ENCODE measurements at regions not wholly inside any gene's neighbourhood (a gene's known extent, or its start where the extent isn't known, plus 50 kb on each side); places are given as distances from the start of the nearest gene placed in this dataset.

- Histone ChIP-seq H3K4me2 (ENCODE audit: low read depth, low read length) (no peak overlapping the region), H2BK15ac (ENCODE audit: low read depth, low read length) (peak overlapping the region; percentile 78; the same call in 1 of the 3 replicates), H3K79me1 (ENCODE audit: low read depth in 1 of 2, low read length in 2 of 2) (no peaks in the 10 kb centered on the region), H2BK5ac (ENCODE audit: low read depth, low read length, poor library complexity, severe bottlenecking) (no peak overlapping the region), H3K18ac (ENCODE audit: low read depth, low read length) (peak overlapping the region; percentile 57), H2BK120ac (ENCODE audit: low read depth, low read length) (peak overlapping the region; percentile 71; the same call in 1 of the 2 replicates), H2AFZ (replicated peaks; ENCODE audit: low read length, poor library complexity) (no peak overlapping the region), H3K4ac (ENCODE audit: low read depth, low read length) (peak overlapping the region; percentile 46; the same call in 1 of the 2 replicates), H4K5ac (ENCODE audit: low read depth, low read length) (peak overlapping the region; percentile 67), H3K4me1 (ENCODE audit: control insufficient read depth, insufficient read depth, low read length) (peaks cover 22% of the 10 kb centered on the region), H4K8ac (ENCODE audit: low read depth in 2 of 2, low read length in 2 of 2) (peak overlapping the region in 1 of 2 experiments; percentile 65; a peak in 1 of 4 replicates), H2BK20ac (ENCODE audit: low read depth, low read length) (peak overlapping the region; percentile 35), H3K9me3 (ENCODE audit: control insufficient read depth, insufficient read depth, low read length) (no peaks in the 10 kb centered on the region), H3K9me1 (ENCODE audit: insufficient read depth, low read length) (peaks cover 11% of the 10 kb centered on the region), H3K36me3 (ENCODE audit: control insufficient read depth, insufficient read depth, low read length) (no peaks in the 10 kb centered on the region), H3K56ac (ENCODE audit: extremely low read depth, insufficient read depth, low read length) (no peak overlapping the region), H3K27ac (ENCODE audit: insufficient read depth, low read length) (no peak overlapping the region; the same call in 1 of the 2 replicates), H3K4me3 (ENCODE audit: insufficient read depth, low read depth, low read length) (no peak overlapping the region), H2AK9ac (replicated peaks; ENCODE audit: low read depth, low read length, poor library complexity) (no peak overlapping the region), H4K91ac (ENCODE audit: insufficient read depth, low read depth, low read length) (no peak overlapping the region), H2AK5ac (ENCODE audit: low read depth, low read length) (peak overlapping the region; percentile 80; the same call in 1 of the 2 replicates), H3K23ac (ENCODE audit: low read depth, low read length) (no peak overlapping the region), H4K20me1 (ENCODE audit: insufficient read depth, low read length) (no peaks in the 10 kb centered on the region), H3K14ac (replicated peaks; ENCODE audit: low read depth, low read length) (peak overlapping the region; percentile 22), H3K27me3 (ENCODE audit: control insufficient read depth, insufficient read depth, low read length) (no peaks in the 10 kb centered on the region), H3K9ac (ENCODE audit: low read depth, low read length) (no peak overlapping the region)
- ATAC-seq (ENCODE audit: low read depth) (0 out of 2 replicates have a peak, but pooled peaks have one; percentile 9), DNase-seq (no peak)
- no peak for TF ChIP-seq RCOR1 (IDR thresholded peaks at IDR 0.05; ENCODE audit: insufficient replicate concordance, low read length)
- TF ChIP-seq POLR2A (IDR thresholded peaks at IDR 0.05; ENCODE audit: low read depth, low read length): no peak
- TF ChIP-seq CHD1 (IDR thresholded peaks at IDR 0.05; ENCODE audit: low read depth, low read length): no peak
- TF ChIP-seq USF2 (IDR thresholded peaks at IDR 0.05; ENCODE audit: low read depth, low read length): no peak
- TF ChIP-seq FOS (IDR thresholded peaks at IDR 0.05; ENCODE audit: low read depth, low read length): no peak
- TF ChIP-seq NFE2L2 (IDR thresholded peaks at IDR 0.05; ENCODE audit: low read depth, low read length): no peak
- no peak for TF ChIP-seq BHLHE40 (IDR thresholded peaks at IDR 0.05; ENCODE audit: low read depth, low read length)
- no TSS peak for BruUV-seq (replicated peaks)
- dilution Hi-C loops (cut with HindIII; ENCODE audit: low sequenced_read_pairs, unreplicated experiment): no loop called here
- intact Hi-C loops (cut with micrococcal nuclease): loop anchor here (5.0 kb wide), 1 partner anchor 70 kb away; no protein-coding TSS in a partner anchor
- in situ Hi-C loops (cut with MboI; ENCODE audit: low sequenced_read_pairs): no loop called here
- WGBS, 2 experiments (ENCODE audit: extremely low coverage in 2 of 2, insufficient read length in 1 of 2): no CpG with 5 or more reads among the region's 2 CpGs
- ChIA-PET CTCF (no interaction called here), POLR2A (ENCODE audit: unreplicated experiment) (no interaction called here)
These were observed 105.9 kb upstream of the EEPD1 start for GRCh38 chr7:36047091-36047658.
